ENCODE measurements at regions not wholly inside any gene's neighbourhood (a gene's known extent, or its start where the extent isn't known, plus 50 kb on each side); places are given as distances from the start of the nearest gene placed in this dataset.
"Not testable (repeated sequence)": the region's sequence is repeated elsewhere in the genome, so short reads cannot be mapped to it uniquely, and the experiment has no call there.

- no peak for DNase-seq
These were observed 347.5 kb upstream of the TNRC6C start for GRCh38 chr17:77610972-77611521.

- no peak for DNase-seq
These were observed 346.6 kb upstream of the TNRC6C start for GRCh38 chr17:77611791-77612502.

GRCh38 chr17:77613218-77613617, 345.3 kb upstream of the TNRC6C start:
- no peak for DNase-seq

GRCh38 chr17:77613627-77614026, 344.9 kb upstream of the TNRC6C start:
- DNase-seq, result no peak

- no peak for DNase-seq
These were observed 342.7 kb upstream of the TNRC6C start for GRCh38 chr17:77615703-77616253.

GRCh38 chr17:77616254-77616731, 342.2 kb upstream of the TNRC6C start:
- no peak for DNase-seq

DNA sequence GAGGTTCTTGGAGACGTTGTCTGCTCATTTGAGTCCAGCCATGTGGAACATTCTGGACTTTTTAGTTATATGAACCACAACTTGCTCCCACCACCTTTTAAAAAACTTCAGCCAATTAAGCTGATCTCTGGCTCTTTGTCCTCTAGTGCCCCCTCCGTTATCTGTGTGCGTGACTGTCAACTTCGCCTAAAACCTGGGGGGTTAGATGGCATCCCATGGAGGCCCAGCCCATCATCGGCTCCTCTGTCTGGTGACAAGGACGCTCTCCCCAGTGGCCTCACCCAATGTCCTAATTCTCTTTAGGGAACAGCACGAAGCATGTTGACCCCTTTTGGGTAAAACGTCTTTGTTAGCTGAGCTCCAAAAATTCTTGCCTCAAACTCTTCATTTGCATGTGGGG, 341.0 kb upstream of the TNRC6C start:
- no peak for DNase-seq

DNA sequence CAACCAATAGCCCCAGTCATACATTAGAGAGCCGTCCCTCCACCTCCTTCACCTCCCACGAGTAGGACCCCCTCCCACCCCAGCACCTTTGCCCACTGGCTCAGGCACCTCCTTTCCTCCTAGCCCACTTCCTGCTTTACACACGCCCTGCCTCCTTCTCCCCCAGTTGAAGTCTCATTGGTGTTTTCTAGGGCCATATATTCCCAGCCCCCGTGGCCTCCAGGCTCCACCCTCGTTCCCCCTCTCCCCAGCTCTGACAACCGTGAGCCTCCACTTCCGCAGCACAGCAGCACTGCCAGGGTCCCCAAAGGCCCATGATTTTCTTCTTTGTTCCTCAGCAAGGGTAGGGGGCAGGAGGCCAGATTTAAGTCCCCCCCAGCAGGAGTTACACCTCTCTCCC, 340.3 kb upstream of the TNRC6C start:
- no peak for DNase-seq

DNA sequence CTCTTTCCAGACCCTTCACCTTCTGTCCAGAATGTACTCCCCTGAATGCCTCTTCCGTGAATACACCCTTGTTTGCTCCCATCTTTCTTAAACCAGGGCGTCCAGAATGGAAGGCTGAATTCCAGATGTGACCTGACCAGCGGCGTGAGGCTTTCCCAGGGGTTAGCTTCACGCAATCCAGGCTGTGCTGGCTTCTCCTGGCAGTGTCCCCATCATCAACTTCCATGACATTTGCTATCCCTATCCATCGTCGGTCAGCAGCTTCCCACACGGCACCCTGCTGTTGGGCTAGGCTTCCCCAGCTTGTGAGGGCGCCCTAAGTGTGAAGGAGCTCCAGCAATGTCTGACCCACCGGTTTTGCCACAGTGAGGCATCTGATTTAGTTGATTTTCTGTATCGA, 339.8 kb upstream of the TNRC6C start:
- no peak for DNase-seq

- no peak for DNase-seq
These were observed 339.2 kb upstream of the TNRC6C start for GRCh38 chr17:77619326-77619725.

- no peak for DNase-seq
These were observed 338.7 kb upstream of the TNRC6C start for GRCh38 chr17:77619851-77620250.

- no peak for DNase-seq
These were observed 338.2 kb upstream of the TNRC6C start for GRCh38 chr17:77620282-77620681.

GRCh38 chr17:77622084-77622483, 336.4 kb upstream of the TNRC6C start:
- not testable (repeated sequence) for DNase-seq

DNA sequence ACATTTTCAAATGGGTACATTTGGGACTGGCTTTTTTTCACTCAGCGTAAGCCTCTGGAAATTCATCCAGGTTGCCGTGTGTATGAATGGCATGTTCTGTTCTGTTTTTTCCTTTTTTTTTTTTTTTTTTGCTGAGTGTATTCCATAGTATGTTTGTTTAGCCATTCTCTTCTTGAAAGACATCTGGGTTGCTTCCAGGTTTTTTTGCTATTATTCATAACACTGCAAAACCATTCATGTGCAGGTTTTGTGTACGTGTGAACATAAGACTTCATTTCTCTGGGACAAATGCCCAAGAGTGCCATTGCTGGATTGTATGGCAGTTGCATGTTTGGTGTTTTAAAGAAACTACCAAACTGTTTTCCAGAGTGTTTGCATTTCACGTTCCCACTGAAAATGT, 335.9 kb upstream of the TNRC6C start:
- DNase-seq, result no peak

DNA sequence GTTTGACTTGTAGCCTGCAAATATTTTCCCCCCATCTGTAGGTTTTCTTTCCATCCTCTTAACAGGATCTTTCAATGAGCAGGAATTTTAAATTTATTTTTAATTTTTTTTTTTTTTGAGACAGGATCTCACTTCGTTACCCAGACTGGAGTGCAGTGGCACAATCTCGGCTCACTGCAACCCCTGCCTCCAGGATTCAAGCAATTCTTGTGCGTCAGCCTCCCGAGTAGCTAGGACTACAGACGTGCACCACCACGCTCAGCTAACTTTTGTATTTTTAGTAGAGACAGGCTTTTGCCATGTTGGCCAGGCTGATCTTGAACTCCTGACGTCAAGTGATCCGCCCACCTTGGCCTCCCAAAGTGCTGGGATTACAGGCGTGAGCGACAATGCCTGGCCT, 335.2 kb upstream of the TNRC6C start:
- DNase-seq, result not testable (repeated sequence)

DNA sequence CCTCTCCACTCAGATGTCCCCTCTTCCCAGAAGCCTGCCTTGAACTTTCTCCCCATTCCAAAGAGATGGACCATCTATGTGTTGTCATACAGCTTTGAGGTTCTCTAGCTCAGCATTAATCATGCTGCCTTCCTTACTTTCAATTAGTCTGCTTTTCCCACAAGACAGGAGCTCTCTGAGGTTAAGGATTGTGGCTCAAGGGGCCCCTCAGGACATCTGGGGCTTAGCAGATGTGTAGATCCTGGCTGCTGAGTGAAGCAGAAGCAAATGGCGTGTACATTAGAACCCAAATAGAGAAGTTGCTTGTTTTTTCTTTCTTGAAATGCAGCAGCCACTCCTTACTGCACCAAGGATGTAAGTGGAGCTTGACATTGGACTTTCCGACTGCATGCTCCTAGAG, 330.5 kb upstream of the TNRC6C start:
- DNase-seq, result no peak

- not testable (repeated sequence) for DNase-seq
These were observed 329.2 kb upstream of the TNRC6C start for GRCh38 chr17:77629284-77629683.

DNA sequence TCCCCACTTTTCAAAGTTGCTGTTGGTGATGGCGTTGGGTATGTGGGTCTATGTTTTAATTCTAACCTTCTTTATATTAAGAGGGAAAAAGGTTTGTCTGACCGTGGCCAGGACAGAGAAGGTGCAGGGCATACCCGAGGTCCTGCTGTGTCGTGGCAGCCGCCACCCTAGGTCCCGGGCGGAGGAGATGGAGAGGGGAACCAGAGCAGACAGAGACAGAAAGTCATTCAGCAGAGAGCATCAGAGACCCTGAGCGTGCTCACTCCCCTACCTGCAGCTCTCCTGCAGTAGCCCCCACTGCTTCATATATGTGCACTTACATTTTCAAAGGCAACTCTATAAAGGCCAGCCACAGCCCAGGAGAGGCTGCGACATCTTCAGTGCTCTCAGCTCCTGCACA, 327.2 kb upstream of the TNRC6C start:
- no peak for DNase-seq

- DNase-seq, result no peak
These were observed 325.9 kb upstream of the TNRC6C start for GRCh38 chr17:77632619-77633018.

- no peak for DNase-seq
These were observed 323.8 kb upstream of the TNRC6C start for GRCh38 chr17:77634710-77635109.

- no peak for DNase-seq
These were observed 323.3 kb upstream of the TNRC6C start for GRCh38 chr17:77635176-77635575.

DNA sequence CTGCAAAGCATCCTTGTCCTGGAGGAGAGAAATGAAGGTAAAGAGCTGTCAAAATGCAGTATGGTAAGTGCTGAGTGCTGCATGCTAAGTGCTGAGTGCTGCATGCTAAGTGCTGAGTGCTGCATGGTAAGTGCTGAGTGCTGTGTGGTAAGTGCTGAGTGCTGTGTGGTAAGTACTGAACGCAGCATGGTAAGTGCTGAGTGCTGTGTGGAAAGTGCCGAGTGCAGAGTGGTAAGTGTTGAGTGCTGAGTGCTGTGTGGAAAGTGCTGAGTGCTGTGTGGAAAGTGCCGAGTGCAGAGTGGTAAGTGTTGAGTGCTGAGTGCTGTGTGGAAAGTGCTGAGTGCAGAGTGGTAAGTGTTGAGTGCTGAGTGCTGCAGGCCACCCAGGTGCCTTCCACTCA, 322.7 kb upstream of the TNRC6C start:
- not testable (repeated sequence) for DNase-seq

GRCh38 chr17:77636835-77637817, 321.4 kb upstream of the TNRC6C start:
- no peak for DNase-seq

Data from NCI-H526 treated with DMSO at 0.1 percent for 48 hours (cell line).